K562 (cell line): ENCODE measurements at regions not wholly inside any gene's neighbourhood (a gene's known extent, or its start where the extent isn't known, plus 50 kb on each side); places are given as distances from the start of the nearest gene placed in this dataset.

ENCODE experiments used
- ATAC-seq: fragments of 200-7000 bp; cut with Tn5 transposase; 3 replicates; pipeline ENCODE4 v1.9.1; 2020; ENCODE audit warnings: moderate library complexity
- BruUV-seq: library from RNA; stranded (reverse); fragments of 400-500 nt; replicated peaks from 2 replicates; lab custom pipeline; 2021; lab: Mats Ljungman, UMichigan
- CTCF ChIA-PET: fragments of 300-600 bp; formaldehyde crosslinking; extraction: SDS; loops from one replicate; lab custom pipeline; 2021; ENCODE audit warnings: low intra/inter-chr PET ratio; lab: Yijun Ruan, JAX
- POLR2A ChIA-PET: fragments of 300-600, 350-650 bp; sonication (Branson Sonifier 250); formaldehyde crosslinking; extraction: SDS; loops from one replicate; lab custom pipeline; 2021; ENCODE audit warnings: antibody characterized with exemption, inconsistent platforms; lab: Yijun Ruan, JAX
- DNase-seq, 4 experiments: peaks; one replicate each; pipeline versions ENCODE4 v3.0.0 to v3.0.0-alpha.2; 2011 to 2018; ENCODE audit warnings: low spot score in 3 of 4, mixed read lengths in 3 of 4; ENCODE audit errors: extremely low read depth in 1 of 4
- FAIRE-seq: peaks from 2 replicates; lab custom pipeline; 2011; peaks lifted over from hg19 to GRCh38; lab: Jason Lieb, UNC
- H2AFZ ChIP-seq: 2 replicates; pipeline ENCODE4 v1.6.0; 2011; ENCODE audit warnings: low read depth, low read length, control low read depth, inconsistent platforms
- H3K27ac ChIP-seq: fragments of 200-600 bp; 3 replicates; pipeline ENCODE4 v1.8.0; 2011; ENCODE audit warnings: low read depth, mild to moderate bottlenecking, control low read depth, inconsistent platforms, low read length, moderate library complexity, mixed read lengths; ENCODE audit errors: extremely low read depth
- H3K27me3 ChIP-seq, 2 experiments: fragments of 300-600 bp in 1 of 2; 2 replicates in 1 of 2; 3 replicates in 1 of 2; pipeline versions ENCODE4 v1.6.0 to v1.8.0; 2011; ENCODE audit warnings: inconsistent platforms in 2 of 2, low read length in 2 of 2, mild to moderate bottlenecking in 1 of 2, mixed read lengths in 1 of 2, moderate library complexity in 1 of 2; ENCODE audit not compliant: control insufficient read depth in 2 of 2, insufficient read depth in 2 of 2
- H3K36me3 ChIP-seq: fragments of 300-600 bp; 3 replicates; pipeline ENCODE4 v1.8.0; 2011; ENCODE audit warnings: mild to moderate bottlenecking, low read length, inconsistent platforms; ENCODE audit not compliant: control insufficient read depth, insufficient read depth
- H3K4me1 ChIP-seq, 2 experiments: fragments of 200-600 bp in 1 of 2; replicated peaks in 1 of 2; 2 replicates in 1 of 2; 3 replicates in 1 of 2; pipeline versions ENCODE4 v1.5.1 to v1.8.0; 2011; ENCODE audit warnings: inconsistent platforms in 2 of 2, low read length in 2 of 2, mild to moderate bottlenecking in 1 of 2, mixed read lengths in 1 of 2, moderate library complexity in 1 of 2; ENCODE audit not compliant: control insufficient read depth in 2 of 2, insufficient read depth in 2 of 2
- H3K4me2 ChIP-seq: 2 replicates; pipeline ENCODE4 v1.6.1; 2011; ENCODE audit warnings: low read length, control low read depth, inconsistent platforms, mixed read lengths; ENCODE audit not compliant: insufficient read depth
- H3K4me3 ChIP-seq: fragments of 200-600 bp; sonication (generic), shearing (Covaris generic); 2 replicates; pipeline ENCODE4 v1.5.1; 2016; ENCODE audit warnings: control low read depth, inconsistent platforms
- H3K79me2 ChIP-seq: fragments of 200-600 bp; 3 replicates; pipeline ENCODE4 v1.8.0; 2011; ENCODE audit warnings: low read length, inconsistent platforms; ENCODE audit not compliant: control insufficient read depth, insufficient read depth
- H3K9ac ChIP-seq, 2 experiments: 2 replicates each; pipeline versions ENCODE4 v1.6.0 to v1.6.1; 2011; ENCODE audit warnings: low read depth in 2 of 2, low read length in 2 of 2, control low read depth in 1 of 2, inconsistent platforms in 1 of 2, mild to moderate bottlenecking in 1 of 2, mixed read lengths in 1 of 2; ENCODE audit not compliant: insufficient read depth in 1 of 2
- H3K9me1 ChIP-seq: one replicate; pipeline ENCODE4 v1.6.0; 2011; ENCODE audit warnings: inconsistent platforms, mild to moderate bottlenecking, low read length, moderate library complexity; ENCODE audit not compliant: control insufficient read depth, insufficient read depth
- H3K9me3 ChIP-seq: replicated peaks from 2 replicates; pipeline ENCODE4 v1.5.1; 2011; ENCODE audit warnings: low read depth, low read length, inconsistent platforms; ENCODE audit not compliant: control insufficient read depth, insufficient read depth
- H4K20me1 ChIP-seq: replicated peaks from 2 replicates; pipeline ENCODE4 v1.6.1; 2011; ENCODE audit warnings: low read length, inconsistent platforms, mixed read lengths; ENCODE audit not compliant: control insufficient read depth, insufficient read depth
- CBX2 ChIP-seq: fragments of 200-600 bp; sonication (generic); IDR thresholded peaks from one replicate; pipeline ENCODE4 v1.6.1; 2012; ENCODE audit warnings: mild to moderate bottlenecking, low read length, inconsistent platforms; ENCODE audit not compliant: insufficient read depth, poor library complexity, severe bottlenecking
- CHCHD3 ChIP-seq: fragments of 250-450 bp; sonication (Bioruptor Pico); IDR thresholded peaks from 2 replicates; pipeline ENCODE4 v2.1.2; 2022; ENCODE audit warnings: mild to moderate bottlenecking
- DNMT1 ChIP-seq: fragments of 450-650 bp; IDR thresholded peaks from 2 replicates; pipeline ENCODE4 v1.6.1; 2016; ENCODE audit warnings: antibody characterized with exemption, mild to moderate bottlenecking
- DPF2 ChIP-seq: fragments of 450-650 bp; IDR thresholded peaks from 2 replicates; pipeline ENCODE4 v1.6.1; 2016
- ETV6 ChIP-seq, 3 experiments: fragments of 150-350 bp in 1 of 3; sonication (generic) in 1 of 3; formaldehyde crosslinking in 1 of 3; IDR thresholded peaks; 2 replicates each; pipeline versions ENCODE4 v1.6.1 to v1.8.0; 2014 to 2022; ENCODE audit warnings: borderline replicate concordance in 2 of 3, low read depth in 2 of 3, antibody characterized with exemption in 1 of 3, low read length in 1 of 3, mild to moderate bottlenecking in 1 of 3, missing genetic modification reagents in 1 of 3
- MEF2D ChIP-seq: conservative IDR thresholded peaks from 2 replicates; pipeline ENCODE4 v1.6.1; 2016; ENCODE audit warnings: low read depth, missing genetic modification characterization, missing compliant biosample characterization
- PHB2 ChIP-seq: fragments of 450-650 bp; IDR thresholded peaks from 2 replicates; pipeline ENCODE4 v1.6.1; 2017; ENCODE audit warnings: low read depth
- STAT6 ChIP-seq: sonication (generic); formaldehyde crosslinking; IDR thresholded peaks from 2 replicates; pipeline ENCODE4 v1.8.1; 2023; ENCODE audit warnings: mild to moderate bottlenecking, missing genetic modification reagents
- XRCC3 ChIP-seq: fragments of 450-650 bp; IDR thresholded peaks from 2 replicates; pipeline ENCODE4 v1.6.1; 2017; ENCODE audit warnings: mild to moderate bottlenecking, moderate library complexity
- ZC3H4 ChIP-seq: sonication (generic); formaldehyde crosslinking; IDR thresholded peaks from 2 replicates; pipeline ENCODE4 v1.9.0; 2021; ENCODE audit warnings: missing genetic modification reagents, borderline replicate concordance
- ZEB2 ChIP-seq: fragments of 450-650 bp; IDR thresholded peaks from 2 replicates; pipeline ENCODE4 v1.6.1; 2016
- ZNF121 ChIP-seq: sonication (generic); formaldehyde crosslinking; conservative IDR thresholded peaks from 2 replicates; pipeline ENCODE4 v1.8.0; 2022; ENCODE audit warnings: missing genetic modification reagents
- ZNF274 ChIP-seq: IDR thresholded peaks from 2 replicates; pipeline ENCODE4 v1.6.1; 2011; ENCODE audit warnings: low read depth, mild to moderate bottlenecking, low read length, moderate library complexity, borderline replicate concordance
- ZNF347 ChIP-seq: fragments of 450-650 bp; formaldehyde crosslinking; IDR thresholded peaks from 2 replicates; pipeline ENCODE4 v1.4.0; 2020; ENCODE audit warnings: low read depth, mild to moderate bottlenecking, moderate library complexity
- ZNF408 ChIP-seq: fragments of 250-450 bp; sonication (Bioruptor Pico); IDR thresholded peaks from 2 replicates; pipeline ENCODE4 v1.4.0; 2020; ENCODE audit warnings: low read depth, mild to moderate bottlenecking, moderate library complexity
- ZNF589 ChIP-seq: fragments of 200-800 bp; sonication (Bioruptor generic); IDR thresholded peaks from 2 replicates; pipeline ENCODE4 v1.6.1; 2016; ENCODE audit warnings: low read depth, missing genetic modification characterization, missing compliant biosample characterization
- WGBS: fragments of 100-300 bp; shearing (Covaris generic); methylation state at CpG from one replicate; pipeline ENCODE4 v1.1.6; 2016; ENCODE audit warnings: low coverage, mixed read lengths; ENCODE audit not compliant: insufficient coverage; ENCODE audit errors: missing lambda C conversion rate; 5-methylcytosine and 5-hydroxymethylcytosine counted together
- in situ Hi-C: fragments of 300-500 bp; cut with MboI; formaldehyde crosslinking; loops from 4 replicates; pipeline ENCODE4 v1.15.0; 2018; ENCODE audit warnings: inconsistent platforms, mixed read lengths
- intact Hi-C: fragments of 100-400 bp; cut with micrococcal nuclease; formaldehyde crosslinking; loops from 2 replicates; pipeline ENCODE4 v1.14.2; 2022

GRCh38 chr11:110855191-110855590 is 143.0 kb upstream of the ARHGAP20 start:
- ATAC-seq (no peak), DNase-seq (no peak), FAIRE-seq (no peak)
- WGBS, result 0% methylated on average over 1 of the region's 1 CpG
- no peaks in the 10 kb centered on the region for H3K4me1 ChIP-seq
- H3K27ac ChIP-seq, result no peak overlapping the region
- no peak overlapping the region for H3K9ac ChIP-seq
- no peaks in the 10 kb centered on the region for H3K27me3 ChIP-seq
- intact Hi-C loops (no loop called here), in situ Hi-C loops (no loop called here)
- BruUV-seq, result no TSS peak
- no peak for TF ChIP-seq ZNF408 (CRISPR knock-in tag)
- TF ChIP-seq ZEB2, result no peak
- TF ChIP-seq ZNF589 (CRISPR knock-in tag), result no peak
- TF ChIP-seq ZNF274, result no peak
- H3K79me2 ChIP-seq, result no peaks in the 10 kb centered on the region
- no peaks in the 10 kb centered on the region for H3K9me3 ChIP-seq
- no peaks in the 10 kb centered on the region for H3K9me1 ChIP-seq
- no peaks in the 10 kb centered on the region for H3K36me3 ChIP-seq
- ChIA-PET CTCF (no interaction called here), POLR2A (no interaction called here)
- H3K4me3 ChIP-seq, result no peak overlapping the region
- H4K20me1 ChIP-seq, result no peaks in the 10 kb centered on the region
- no peak overlapping the region for H2AFZ ChIP-seq
- no peak overlapping the region for H3K4me2 ChIP-seq

- in situ Hi-C loops, result no loop called here
- ATAC-seq, result no peak
- Histone ChIP-seq H3K27ac (no peak overlapping the region), H3K36me3 (no peaks in the 10 kb centered on the region), H3K9me1 (no peaks in the 10 kb centered on the region), H4K20me1 (no peaks in the 10 kb centered on the region), H3K79me2 (no peaks in the 10 kb centered on the region), H3K9ac (no peak overlapping the region), H3K9me3 (no peaks in the 10 kb centered on the region), H3K27me3 (no peaks in the 10 kb centered on the region), H2AFZ (no peak overlapping the region), H3K4me2 (no peak overlapping the region), H3K4me1 (no peaks in the 10 kb centered on the region), H3K4me3 (no peak overlapping the region)
- no TSS peak for BruUV-seq
- WGBS, result 7% methylated on average over 3 of the region's 3 CpGs
- no peak for FAIRE-seq
- CTCF ChIA-PET, result no interaction called here
- POLR2A ChIA-PET, result no interaction called here
- intact Hi-C loops, result no loop called here
- no peak for DNase-seq
- TF ChIP-seq DPF2, result no peak
- no peak for TF ChIP-seq XRCC3
- no peak for TF ChIP-seq CHCHD3
- TF ChIP-seq ETV6 (IDR thresholded peaks at IDR 0.05; ENCODE audit: borderline replicate concordance in 1 of 2, low read depth in 2 of 2, low read length in 1 of 2), result no peak
- no peak for TF ChIP-seq ETV6 (CRISPR knock-in tag; IDR thresholded peaks at IDR 0.05; ENCODE audit: borderline replicate concordance)
- no peak for TF ChIP-seq MEF2D (tag)
- TF ChIP-seq PHB2, result no peak
- no peak for TF ChIP-seq ZC3H4 (CRISPR knock-in tag)
- TF ChIP-seq ZNF121 (CRISPR knock-in tag), result no peak
- no peak for TF ChIP-seq STAT6
- TF ChIP-seq ZNF347 (CRISPR knock-in tag), result no peak
- no peak for TF ChIP-seq DNMT1
- no peak for TF ChIP-seq CBX2
These were observed 140.8 kb upstream of the ARHGAP20 start for GRCh38 chr11:110852921-110853490.
